ENCODE measurements at regions not wholly inside any gene's neighbourhood (a gene's known extent, or its start where the extent isn't known, plus 50 kb on each side); places are given as distances from the start of the nearest gene placed in this dataset.

- no peak for DNase-seq
These were observed 589.2 kb upstream of the NR3C2 start for GRCh38 chr4:149031399-149031798.

GRCh38 chr4:149029056-149029651 is 586.9 kb upstream of the NR3C2 start:
- no peak for DNase-seq

GRCh38 chr4:149026696-149027095 is 584.5 kb upstream of the NR3C2 start:
- DNase-seq, result no peak

GRCh38 chr4:149017002-149017734 is 575.0 kb upstream of the NR3C2 start:
- no peak for DNase-seq

- no peak for DNase-seq
These were observed 567.0 kb upstream of the NR3C2 start for GRCh38 chr4:149009223-149009622.

- DNase-seq, result no peak
These were observed 566.3 kb upstream of the NR3C2 start for GRCh38 chr4:149008415-149009025.

- no peak for DNase-seq
These were observed 563.0 kb upstream of the NR3C2 start for GRCh38 chr4:149005191-149005590.

GRCh38 chr4:148999924-149000323 is 557.7 kb upstream of the NR3C2 start:
- no peak for DNase-seq

- no peak for DNase-seq
These were observed 556.5 kb upstream of the NR3C2 start for GRCh38 chr4:148998719-148999118.

GRCh38 chr4:148986951-148987350 is 544.7 kb upstream of the NR3C2 start:
- no peak for DNase-seq

GRCh38 chr4:148984951-148985350 is 542.7 kb upstream of the NR3C2 start:
- no peak for DNase-seq

GRCh38 chr4:148982200-148982599 is 540.0 kb upstream of the NR3C2 start:
- no peak for DNase-seq

GRCh38 chr4:148980782-148981480 is 538.7 kb upstream of the NR3C2 start:
- peak; percentile 22 for DNase-seq

GRCh38 chr4:148978301-148978700 is 536.1 kb upstream of the NR3C2 start:
- no peak for DNase-seq

GRCh38 chr4:148975464-148975863 is 533.2 kb upstream of the NR3C2 start:
- DNase-seq, result no peak

GRCh38 chr4:148965080-148965479 is 522.9 kb upstream of the NR3C2 start:
- no peak for DNase-seq

- DNase-seq, result no peak
These were observed 522.2 kb upstream of the NR3C2 start for GRCh38 chr4:148964456-148964855.

GRCh38 chr4:148962539-148963290 is 520.5 kb upstream of the NR3C2 start:
- DNase-seq, result no peak

- DNase-seq, result no peak
These were observed 519.3 kb upstream of the NR3C2 start for GRCh38 chr4:148961526-148961925.

- no peak for DNase-seq
These were observed 516.1 kb upstream of the NR3C2 start for GRCh38 chr4:148958317-148958716.

GRCh38 chr4:148955564-148956297 is 513.5 kb upstream of the NR3C2 start:
- no peak for DNase-seq
